ENCODE measurements at regions not wholly inside any gene's neighbourhood (a gene's known extent, or its start where the extent isn't known, plus 50 kb on each side); places are given as distances from the start of the nearest gene placed in this dataset.

- TF ChIP-seq CTCF (IDR thresholded peaks at IDR 0.05; ENCODE audit: low read depth, low read length, poor library complexity, severe bottlenecking) (no peak), EZH2phosphoT487 (IDR thresholded peaks at IDR 0.05; ENCODE audit: borderline replicate concordance, low read length) (no peak)
Observed at GRCh38 chr12:86572455-86572854, 316.3 kb upstream of the MGAT4C start.

Measured in DOHH2 (cell line).